GM19397 (cell line): ENCODE measurements at regions not wholly inside any gene's neighbourhood (a gene's known extent, or its start where the extent isn't known, plus 50 kb on each side); places are given as distances from the start of the nearest gene placed in this dataset.
"Not testable (repeated sequence)": the region's sequence is repeated elsewhere in the genome, so short reads cannot be mapped to it uniquely, and the experiment has no call there.

Experiments
- ATAC-seq: cut with Tn5 transposase; IDR thresholded peaks from one replicate; pipeline ENCODE4 v1.9.1; 2021; ENCODE audit warnings: mild to moderate bottlenecking, moderate library complexity; ENCODE audit not compliant: unreplicated experiment

DNA sequence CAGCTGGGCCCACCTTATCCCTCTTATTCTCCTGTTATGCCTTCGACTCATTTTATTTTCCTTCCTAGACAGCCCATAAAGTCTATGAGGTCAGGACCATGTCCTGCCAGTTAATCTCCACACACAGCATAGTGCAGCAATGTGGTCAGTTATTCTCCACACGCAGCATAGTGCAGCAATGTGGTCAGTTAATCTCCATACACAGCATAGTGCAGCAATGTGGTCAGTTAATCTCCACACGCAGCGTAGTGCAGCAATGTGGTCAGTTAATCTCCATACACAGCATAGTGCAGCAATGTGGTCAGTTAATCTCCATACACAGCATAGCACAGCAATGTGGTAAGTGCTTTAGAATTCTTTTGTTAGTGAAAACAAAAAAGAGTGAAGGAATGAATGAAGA, 77.8 kb downstream of the TEX36 start:
- ATAC-seq = no peak

GRCh38 chr10:125602825-125603224, 80.1 kb downstream of the TEX36 start:
- ATAC-seq = no peak

GRCh38 chr10:125599194-125599593, 83.8 kb downstream of the TEX36 start:
- ATAC-seq = no peak

DNA sequence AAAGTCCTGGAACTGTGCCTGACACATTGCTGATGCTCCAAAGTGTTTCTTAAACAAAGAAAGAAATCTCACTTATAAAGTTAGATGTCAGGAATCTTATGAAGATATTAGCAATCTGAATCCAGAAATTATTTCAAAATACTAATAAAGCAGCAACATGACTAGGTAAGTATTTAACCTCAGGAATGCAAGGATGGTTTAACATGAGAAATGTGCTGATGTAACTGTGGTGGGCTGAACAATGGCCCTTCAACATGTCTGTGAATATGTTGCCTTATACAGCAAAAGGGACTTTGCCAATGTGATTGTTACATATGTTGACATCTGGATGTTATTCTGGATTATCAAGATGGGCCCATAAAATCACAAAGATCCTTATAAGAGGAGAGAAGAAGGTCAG, 87.1 kb downstream of the TEX36 start:
- ATAC-seq = no peak

DNA sequence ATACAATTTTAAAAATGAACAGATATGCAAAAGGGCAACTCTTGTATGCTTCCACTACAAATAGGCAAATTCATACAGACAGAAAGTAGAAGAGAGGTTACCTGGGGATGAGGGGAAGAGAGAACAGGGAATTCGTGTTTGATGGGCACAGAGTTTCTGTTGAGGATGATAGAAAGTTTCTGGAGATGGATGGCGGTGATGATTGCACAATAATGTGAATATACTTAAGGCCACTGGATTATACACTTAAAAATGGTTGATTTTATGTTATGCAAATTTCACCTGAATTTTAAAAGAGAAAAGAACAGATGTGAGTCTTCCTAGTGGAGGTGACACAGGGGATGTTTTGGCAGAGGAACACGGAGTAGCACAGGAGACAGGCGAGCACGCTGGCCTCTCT, 89.3 kb downstream of the TEX36 start:
- ATAC-seq = no peak

- no peak for ATAC-seq
Measured at GRCh38 chr10:125592897-125593296, 90.1 kb downstream of the TEX36 start.

DNA sequence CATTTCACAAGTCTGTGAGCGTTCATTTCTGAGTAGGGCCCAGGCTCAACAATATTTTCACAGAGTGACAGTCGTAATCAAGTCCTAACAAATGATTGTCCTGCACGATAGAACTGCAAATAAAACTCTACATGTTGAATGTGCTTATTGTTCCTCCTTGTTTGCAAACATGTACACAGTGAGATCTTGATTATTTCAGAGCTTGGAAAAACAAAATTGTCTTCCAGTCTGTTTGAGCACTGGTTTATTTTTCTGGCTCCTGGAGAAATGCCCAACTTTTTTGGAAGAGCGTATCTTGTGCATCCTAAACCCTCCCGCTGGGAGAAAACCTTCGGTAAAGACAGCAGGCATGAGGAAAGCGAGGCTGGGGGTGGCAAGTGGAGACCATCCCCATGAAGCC, 91.1 kb downstream of the TEX36 start:
- no peak for ATAC-seq

- ATAC-seq = not testable (repeated sequence)
Measured at GRCh38 chr10:125588738-125589137, 94.2 kb downstream of the TEX36 start.

GRCh38 chr10:125584954-125585353, 98.0 kb downstream of the TEX36 start:
- ATAC-seq = no peak

GRCh38 chr10:125578658-125579315, 104.2 kb downstream of the TEX36 start:
- ATAC-seq = no peak

- no peak for ATAC-seq
Measured at GRCh38 chr10:125575843-125576242, 107.1 kb downstream of the TEX36 start.

DNA sequence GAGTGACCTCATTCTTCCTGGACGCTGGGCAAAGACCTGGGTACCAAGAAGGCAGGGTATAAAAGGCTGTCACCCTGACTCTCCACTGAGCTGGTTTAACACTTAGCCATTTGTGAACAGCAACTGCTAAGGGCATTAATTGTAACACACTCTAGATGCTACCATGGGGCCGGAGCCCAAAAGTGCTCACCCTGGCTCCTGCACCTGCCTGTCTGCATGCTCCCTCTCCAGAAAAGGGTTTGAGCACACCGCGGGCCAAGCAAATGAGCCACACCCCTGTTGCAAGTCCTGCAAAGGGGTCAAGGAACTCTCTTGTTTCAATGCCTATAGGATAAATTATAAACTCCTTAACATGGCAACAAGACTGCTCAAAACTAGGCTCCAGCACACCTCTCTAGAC, 114.8 kb downstream of the TEX36 start:
- no peak for ATAC-seq

DNA sequence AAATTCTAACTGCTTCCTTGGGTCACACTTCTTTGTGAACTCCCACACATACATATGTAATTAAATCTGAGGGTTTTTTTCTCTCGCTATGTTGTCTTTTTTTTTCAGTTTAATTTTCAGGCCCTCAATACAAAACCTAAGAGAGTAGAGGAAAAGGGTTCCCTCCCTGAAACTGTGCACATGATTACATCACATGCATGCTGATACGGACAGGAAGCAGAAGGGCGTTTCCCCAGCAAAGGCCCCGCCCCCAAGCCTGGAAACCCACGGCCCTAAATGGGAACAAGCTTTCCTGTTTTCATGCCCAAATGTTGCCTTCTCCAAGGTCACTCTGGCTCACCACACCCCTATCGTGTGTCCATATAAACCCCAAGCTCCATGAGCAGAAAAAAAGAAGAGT, 115.4 kb downstream of the TEX36 start:
- ATAC-seq = no peak

DNA sequence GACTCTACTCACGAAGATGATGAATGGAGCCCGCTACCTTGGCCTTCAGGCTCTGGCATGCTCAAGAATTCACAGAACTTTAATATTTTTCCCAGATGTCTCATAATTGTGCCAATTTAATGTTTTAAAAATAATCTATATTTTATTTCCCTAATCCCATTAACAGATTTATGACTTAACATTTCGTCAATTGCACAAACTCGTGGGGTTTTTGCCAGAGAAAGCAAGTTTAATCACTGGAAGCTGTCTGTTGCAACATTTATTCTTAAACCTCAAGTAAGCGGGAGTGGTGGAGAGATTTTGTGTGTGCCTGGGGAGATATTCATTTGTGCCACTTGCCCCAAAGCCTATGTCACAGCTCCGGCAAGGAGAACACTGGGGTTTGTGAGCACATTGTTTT, 117.9 kb downstream of the TEX36 start:
- no peak for ATAC-seq

DNA sequence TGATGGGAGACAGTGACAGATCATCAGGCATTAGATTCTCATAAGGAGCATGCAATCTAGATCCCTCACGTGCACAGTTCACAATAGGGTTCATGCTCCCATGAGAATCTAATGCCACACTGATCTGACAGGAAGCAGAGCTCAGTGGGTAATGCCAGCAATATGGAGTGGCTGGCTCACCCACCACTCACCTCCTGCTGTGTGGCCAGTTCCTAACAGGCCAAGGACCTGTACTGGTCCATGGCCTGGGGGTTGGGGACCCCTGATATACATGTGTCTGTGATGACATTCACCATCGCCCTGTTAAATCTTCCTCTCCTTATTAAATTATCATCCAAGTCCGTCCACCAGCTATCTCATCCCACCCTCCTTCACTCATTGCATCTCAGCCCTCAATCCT, 118.4 kb downstream of the TEX36 start:
- ATAC-seq = no peak

DNA sequence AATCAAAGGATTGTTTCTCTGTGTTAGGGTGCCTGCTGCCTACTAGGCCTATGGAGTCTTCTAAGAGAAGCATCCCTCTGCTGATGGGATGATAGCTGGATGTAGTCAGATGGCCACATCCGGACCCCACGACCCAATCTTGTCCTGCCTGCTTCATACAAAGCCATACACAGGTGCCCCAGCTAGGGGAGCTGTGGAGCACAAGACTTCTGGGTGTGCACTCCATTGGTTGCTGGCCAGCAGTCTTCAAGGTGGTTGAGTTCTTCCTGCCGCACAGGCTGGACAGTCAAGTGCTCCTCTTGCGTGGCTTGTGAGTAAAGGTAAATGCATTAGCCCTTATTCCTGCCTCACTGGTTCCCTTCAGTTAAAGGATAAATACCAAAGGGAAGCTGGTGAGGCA, 120.2 kb downstream of the TEX36 start:
- ATAC-seq = no peak

DNA sequence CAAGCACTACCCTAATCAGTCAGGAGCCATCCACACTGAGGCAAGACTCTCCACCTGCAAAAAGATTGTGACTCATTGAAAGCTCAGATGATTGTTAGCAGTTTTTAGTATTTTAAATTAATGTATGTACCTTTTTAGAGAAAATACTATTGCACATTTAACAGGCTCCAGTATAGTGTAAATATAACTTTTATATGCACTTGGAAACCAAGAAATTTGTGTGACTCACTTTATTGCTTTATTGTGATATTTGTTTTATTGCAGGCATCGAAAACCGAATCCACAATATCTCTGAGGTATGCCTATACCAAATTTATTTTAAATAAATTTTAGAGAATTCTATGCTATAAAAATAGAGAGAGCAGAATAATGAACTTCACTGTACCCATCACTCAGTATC, 122.0 kb downstream of the TEX36 start:
- no peak for ATAC-seq

GRCh38 chr10:125559210-125559609, 123.8 kb downstream of the TEX36 start:
- peak; percentile 83 for ATAC-seq

GRCh38 chr10:125557801-125558505, 125.0 kb downstream of the TEX36 start:
- no peak for ATAC-seq

- ATAC-seq = no peak
Measured at GRCh38 chr10:125557311-125557710, 125.7 kb downstream of the TEX36 start.

- ATAC-seq = no peak
Measured at GRCh38 chr10:125556882-125557281, 126.1 kb downstream of the TEX36 start.

- no peak for ATAC-seq
Measured at GRCh38 chr10:125555743-125556142, 127.2 kb downstream of the TEX36 start.

DNA sequence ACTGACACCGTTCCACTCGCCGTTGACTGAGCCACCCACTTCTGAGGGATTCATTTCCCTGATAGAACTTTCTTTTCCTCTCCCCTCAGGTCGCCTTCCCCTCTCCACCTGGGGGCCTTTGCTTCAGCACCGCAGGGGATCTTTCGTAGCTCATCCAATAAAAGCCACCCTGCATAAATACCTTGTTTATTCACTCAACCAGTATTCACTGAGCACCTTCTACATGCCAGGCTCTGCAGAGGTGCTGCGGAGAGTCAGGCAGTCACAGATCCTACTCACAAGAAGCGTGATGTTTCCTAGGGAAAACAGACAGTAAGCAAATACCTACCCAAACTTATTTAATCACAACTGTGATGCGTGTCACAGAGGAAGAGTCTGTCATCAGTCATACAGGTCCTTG, 127.7 kb downstream of the TEX36 start:
- ATAC-seq = no peak
